ENCODE measurements at regions not wholly inside any gene's neighbourhood (a gene's known extent, or its start where the extent isn't known, plus 50 kb on each side); places are given as distances from the start of the nearest gene placed in this dataset.

DNA sequence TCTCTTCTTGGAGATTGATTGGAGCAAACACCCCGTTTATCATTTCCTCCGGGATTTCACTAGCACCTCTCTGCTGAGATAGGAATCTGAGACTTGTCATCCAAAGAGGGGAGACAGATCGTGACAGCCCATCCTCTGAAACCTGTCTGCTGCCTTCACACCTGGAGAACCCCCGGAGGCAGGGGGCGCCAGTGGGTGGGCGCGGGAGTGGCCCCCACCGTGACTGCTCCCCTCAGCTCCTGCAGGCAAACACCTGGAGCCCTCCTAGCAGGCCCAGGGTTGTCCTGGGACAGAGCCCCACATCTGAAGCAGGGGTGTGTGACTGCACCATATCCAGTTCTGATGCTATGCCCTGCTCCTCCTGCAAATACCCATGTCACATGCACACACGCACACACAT is 209.5 kb upstream of the POU3F1 start:
- DNase-seq (ENCODE audit: low read depth): no peak

DNA sequence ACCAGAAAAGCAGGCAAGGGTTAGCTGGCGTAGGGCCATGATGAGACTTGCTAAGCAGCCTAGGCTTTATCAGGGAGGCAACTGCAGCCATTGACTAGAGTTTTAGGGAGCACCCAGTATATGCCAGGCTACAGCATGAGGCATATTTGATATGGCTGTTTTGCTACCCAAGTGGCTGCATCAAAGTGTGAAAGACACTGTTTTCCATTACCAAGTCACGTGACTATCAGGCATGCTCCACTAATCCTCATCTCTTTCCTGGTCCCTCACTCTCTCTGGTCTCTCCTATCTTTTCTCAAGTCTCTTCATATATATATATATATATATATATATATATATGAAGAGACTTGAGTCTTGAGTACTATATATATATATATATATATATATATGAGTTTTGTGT is 206.7 kb upstream of the POU3F1 start:
- no peak for DNase-seq (ENCODE audit: low read depth)

DNA sequence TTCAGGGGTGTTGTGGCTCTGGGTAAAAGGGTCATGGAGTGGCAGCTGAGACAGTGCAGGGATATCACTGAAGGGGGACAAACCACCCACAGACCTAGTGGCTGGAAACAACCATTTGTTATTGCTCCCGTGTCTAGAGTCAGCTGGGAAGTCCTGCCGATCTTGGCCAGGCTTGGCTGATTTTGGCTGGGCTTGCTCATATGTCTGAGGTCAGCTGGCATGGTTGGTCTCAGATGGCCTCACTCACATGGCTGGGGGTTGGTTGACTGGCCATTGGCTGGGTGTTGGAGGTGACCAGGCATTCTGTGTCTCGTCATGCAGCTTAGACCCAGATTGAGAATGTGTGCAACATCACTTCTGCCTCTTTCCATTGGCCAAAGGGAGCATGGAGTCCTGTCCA is 203.8 kb upstream of the POU3F1 start:
- DNase-seq (ENCODE audit: low read depth): no peak

DNA sequence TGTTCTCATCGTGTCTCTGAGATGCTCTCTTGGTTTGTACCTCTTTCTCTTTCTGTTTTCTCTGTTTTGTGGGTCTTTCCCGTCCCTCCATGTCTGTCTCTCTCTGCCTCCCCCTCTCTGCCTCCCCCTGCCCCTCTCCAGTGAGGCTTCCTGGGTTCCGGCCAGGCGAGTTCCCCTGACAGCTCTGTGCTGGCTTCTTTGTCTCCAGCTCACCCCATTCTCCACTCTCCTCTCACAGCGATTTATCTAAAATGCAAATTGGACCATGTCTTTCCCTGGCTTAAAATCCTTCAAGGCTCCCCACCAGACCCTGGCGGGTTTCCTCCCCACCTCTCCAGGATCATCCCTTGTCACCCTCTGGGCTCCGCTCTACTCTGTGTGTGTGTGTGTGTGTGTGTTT is 202.4 kb upstream of the POU3F1 start:
- no peak for DNase-seq (ENCODE audit: low read depth)

DNA sequence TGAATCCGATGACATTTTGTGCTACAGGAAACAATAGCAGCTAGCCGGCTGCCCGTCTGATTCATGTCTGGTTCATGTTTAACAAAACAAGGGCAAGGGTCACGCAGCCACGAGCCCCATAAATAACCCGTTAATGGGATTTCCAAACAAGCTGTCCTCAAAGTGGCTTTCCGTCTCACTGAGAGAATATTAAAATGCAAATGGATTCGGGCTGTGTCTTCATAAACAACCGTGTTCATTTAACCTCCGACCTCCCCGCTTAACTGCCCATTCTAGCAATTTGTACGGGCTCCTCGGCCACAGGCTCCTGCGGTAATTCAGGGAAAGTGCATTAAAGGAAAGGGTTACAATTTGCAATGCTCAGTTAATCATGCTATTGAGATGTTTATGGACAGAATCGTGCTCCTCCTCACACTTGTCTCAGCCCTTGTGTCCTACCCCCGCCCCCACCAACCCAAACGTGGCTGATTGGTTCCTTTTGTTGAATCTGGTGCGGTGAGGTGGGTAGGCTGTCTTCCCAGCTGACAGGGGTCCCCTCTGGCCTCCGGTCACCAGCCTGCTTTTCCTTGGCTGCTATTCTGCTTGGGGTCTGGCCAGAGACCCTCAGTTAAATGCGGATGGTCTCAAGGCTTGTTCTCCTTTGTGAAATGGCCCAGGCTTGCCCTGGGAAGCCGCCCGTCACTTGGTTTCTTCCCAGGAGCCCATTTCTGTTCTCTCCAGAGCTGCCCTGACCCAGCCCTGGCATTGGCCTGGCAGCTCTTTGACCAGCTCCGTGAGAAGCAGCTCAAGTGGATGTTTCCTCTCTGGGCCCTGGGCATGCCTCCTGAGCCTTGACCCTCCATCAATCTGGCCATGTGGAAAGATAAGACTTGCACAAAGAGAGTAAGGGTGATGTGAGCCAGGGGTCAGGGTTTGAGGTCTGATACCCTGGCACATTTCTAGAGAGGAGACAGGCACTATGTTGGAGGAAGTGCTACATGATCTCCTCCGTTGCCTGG is 200.7 kb upstream of the POU3F1 start:
- no peak for DNase-seq (ENCODE audit: low read depth)

DNA sequence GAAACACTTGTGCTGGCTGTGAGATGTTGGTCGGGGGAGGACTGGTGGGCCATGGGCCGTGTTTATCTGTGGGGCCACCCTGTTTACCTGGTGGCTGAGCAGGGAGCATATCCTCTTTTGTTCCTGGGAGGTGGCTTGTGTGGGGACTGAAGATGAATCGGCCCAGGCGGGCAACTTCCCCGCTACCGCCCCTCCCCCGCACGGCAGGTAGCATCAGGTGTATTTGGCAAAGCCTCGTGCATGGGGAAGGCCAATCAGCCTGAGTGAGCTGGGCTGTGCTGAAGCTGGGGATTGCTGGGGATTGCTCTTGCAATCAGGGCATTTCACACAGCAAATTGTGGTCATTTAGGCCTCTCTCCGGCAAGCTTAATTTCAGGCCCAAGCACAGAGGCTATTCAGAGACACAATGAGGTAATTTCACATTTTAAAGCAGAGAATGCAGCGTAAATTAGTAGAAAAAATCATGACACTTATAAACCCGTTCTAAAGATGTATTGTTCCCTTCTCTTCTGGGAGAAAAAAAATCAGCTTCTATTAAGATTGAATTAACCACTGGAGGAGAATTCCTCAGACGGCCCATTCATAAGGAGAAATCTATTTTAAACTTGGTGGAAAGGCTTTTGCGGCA is 197.7 kb upstream of the POU3F1 start:
- no peak for DNase-seq (ENCODE audit: low read depth)

DNA sequence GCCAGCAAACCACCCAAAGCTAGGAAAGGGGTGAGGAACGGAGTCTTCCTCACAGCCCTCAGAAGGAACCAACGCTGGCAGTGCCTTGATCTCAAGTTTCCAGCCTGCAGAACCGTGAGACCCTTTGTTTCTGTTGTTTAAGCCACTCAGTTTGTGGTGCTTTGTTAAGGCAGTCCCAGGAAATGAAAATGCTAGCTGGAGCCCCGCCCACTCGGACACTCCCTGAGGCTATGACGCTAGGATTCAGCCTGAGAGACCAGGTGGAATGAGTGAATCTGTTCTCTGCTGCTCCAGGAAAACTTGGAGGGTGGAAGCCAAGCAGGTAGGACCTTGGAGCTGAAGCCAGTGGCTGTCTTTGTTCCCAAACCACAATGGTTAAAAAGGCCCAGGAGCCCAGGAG is 196.5 kb upstream of the POU3F1 start:
- no peak for DNase-seq (ENCODE audit: low read depth)

DNA sequence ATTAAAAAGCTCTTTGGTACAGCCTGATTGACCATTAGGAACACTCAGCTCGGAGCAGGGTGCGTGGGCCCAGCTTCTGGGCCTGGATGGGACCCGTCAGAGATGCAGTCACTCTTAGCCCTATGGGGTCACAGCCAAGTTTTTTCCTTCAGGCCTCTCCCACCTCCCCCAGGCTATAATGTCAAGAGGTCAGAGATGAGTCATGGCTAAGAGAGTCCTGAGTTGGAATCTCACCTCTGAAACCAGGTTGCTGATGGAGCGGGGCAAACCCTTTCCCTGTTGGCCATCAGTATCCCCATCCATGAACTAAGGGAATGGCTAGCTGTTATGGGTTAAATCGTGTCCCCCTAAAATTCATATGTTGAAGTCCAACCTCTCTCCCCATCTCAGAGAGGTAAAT is 195.9 kb upstream of the POU3F1 start:
- DNase-seq (ENCODE audit: low read depth): no peak

DNA sequence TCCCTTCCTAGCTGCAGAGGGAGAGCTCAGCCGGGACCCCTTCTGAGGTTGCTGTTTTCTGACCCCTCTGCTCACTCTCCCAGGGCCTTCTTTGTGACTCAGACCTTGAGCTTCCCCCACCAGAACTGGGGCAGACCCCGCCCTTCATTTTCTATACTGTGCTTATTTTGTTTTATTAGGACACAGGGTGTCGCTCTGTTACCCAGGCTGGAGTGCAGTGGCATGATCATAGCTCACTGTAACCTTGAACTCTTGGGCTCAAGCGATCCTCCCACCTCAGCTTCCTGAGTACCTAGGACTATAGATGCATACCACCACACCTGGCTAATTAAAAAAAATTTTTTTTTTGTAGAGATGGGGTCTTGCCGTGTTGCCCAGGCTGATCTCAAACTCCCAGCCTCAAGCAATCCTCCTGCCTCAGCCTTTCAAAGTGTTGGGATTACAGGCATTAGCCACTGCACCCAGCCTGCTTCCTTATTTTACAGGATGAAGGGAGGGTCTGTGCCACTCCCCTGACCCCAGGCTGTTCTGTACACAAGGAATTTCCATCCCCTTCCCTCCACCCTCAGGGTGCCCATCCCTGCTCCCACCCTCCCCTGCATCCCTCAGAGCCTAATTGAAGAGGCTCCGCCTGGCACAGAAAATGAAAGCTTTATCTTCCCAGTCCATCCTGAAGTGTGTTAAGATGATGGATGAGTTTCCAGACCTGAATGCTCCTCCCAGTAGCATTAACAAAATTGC is 195.2 kb upstream of the POU3F1 start:
- no peak for DNase-seq (ENCODE audit: low read depth)

DNA sequence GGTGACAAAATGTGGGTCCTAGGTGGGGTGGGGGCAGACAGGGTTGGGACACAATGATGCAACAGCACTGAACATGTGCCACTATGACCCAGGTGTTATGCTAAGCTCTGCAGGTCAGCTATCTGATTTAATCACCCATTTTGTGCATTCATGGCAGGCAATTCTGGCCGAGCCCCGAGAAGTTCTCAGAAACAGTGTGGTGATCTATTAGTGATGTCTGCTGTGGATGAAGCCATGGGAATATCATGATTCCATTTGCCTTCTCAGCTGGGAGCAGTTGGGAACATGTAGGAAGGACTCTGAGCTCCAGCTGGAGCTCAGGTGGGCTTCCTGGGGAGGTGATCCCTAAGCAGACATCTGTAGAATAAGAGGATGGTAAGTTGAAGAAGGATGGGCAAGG is 194.0 kb upstream of the POU3F1 start:
- DNase-seq (ENCODE audit: low read depth): no peak

DNA sequence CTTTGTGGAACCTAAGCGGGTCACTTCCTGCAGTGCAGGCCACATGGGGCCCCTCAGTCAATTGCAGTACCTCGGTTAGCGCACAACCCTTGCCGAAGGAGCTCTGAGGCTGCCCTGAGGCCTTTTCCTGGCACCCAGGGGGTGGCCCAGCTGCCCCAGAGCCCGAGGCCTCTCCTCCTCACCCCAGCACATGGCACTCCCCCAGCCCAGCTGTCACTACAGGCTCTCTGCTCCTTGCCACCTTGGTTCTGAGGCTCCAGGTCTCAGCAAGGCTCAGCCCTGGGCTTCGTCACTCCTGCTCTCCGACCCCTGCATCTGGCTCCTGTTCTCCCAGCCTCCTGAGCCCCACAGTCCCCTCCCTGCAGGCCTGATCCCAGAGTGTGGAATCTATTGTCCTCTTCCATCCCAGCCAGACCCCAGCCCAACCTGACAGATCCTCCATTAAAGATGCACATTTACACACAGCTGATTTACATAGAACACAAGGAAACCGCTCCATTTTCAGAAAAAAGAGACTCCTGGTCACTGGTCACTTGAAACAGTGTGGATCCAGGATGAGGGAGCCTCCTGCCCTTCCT is 192.8 kb upstream of the POU3F1 start:
- DNase-seq (ENCODE audit: low read depth): no peak

DNA sequence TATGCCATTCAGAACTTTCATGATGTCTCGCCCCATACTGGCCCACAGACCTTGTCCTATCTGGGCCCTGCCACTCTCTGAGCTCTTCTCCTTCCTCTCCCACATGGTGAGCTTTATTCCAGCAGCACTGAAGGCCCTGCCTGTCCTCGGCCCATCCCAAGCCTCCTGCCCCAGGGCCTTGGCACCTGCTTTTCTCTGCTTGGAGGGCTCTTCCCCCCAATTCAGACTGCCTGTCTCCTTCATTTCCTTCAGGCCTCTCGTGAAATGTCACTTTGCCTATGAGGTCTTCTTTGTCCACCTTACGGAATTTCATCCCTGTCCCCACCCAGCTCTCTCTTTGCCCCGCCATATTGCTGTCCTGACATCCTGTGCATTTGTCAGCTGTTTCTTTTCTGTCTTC is 191.7 kb upstream of the POU3F1 start:
- DNase-seq (ENCODE audit: low read depth): no peak

DNA sequence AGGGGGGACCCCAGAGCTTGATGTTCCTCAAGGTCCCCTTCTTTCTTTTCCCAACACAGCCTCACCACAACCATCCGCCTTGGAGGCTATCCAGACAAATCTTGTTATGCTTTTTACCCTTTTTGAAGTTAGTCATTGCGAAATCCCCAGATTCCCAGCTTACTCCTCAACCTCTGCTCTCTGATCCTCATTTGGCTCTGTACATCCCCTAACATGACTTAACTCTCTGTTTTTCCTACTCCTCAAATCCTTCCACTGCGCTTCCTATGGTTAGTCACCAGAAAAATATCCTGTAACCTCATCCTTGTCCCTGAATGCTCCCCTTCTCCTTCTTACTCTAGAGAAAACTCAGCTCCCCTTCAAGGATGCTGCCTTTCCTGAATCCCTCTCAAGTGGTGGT is 189.1 kb upstream of the POU3F1 start:
- no peak for DNase-seq (ENCODE audit: low read depth)

DNA sequence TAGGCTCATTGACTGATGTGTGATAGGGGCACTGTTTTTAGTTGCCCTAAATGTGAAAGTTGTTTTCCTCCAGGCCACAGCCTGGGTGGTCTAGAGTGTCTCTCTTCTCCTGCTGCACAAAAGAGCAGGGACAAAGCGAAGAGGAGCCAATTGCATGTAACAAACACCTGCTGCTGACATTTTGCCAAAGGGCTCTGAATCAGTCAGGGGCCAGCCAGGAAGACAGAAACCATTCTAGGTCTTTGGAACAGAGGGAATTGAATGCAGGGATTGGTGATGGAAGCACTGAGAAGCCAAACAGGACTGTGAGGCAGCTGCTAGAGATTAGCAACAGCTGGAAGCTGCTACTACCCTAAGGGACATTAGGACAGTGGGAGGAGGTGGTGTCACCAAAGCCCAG is 185.3 kb upstream of the POU3F1 start:
- DNase-seq (ENCODE audit: low read depth): no peak

DNA sequence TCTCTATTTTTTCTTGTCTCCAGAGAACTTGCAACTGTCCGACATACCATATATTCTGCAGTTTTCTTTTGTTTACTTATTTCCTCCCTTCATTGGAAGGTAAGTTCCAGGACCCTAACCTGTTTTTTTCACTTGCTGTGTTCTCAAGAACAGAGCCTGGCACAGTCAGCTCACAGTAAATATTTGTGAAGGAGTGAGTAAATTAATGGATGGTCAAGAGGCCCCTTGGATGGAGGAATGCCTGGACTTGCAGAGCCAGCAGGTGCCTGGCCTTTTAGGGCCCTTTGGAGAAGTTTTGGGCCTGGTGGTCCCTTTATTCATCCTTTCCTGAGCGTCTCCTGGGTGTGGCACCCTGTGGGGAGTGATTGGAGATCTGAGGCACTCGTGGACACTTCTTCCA is 182.1 kb upstream of the POU3F1 start:
- DNase-seq (ENCODE audit: low read depth): no peak

DNA sequence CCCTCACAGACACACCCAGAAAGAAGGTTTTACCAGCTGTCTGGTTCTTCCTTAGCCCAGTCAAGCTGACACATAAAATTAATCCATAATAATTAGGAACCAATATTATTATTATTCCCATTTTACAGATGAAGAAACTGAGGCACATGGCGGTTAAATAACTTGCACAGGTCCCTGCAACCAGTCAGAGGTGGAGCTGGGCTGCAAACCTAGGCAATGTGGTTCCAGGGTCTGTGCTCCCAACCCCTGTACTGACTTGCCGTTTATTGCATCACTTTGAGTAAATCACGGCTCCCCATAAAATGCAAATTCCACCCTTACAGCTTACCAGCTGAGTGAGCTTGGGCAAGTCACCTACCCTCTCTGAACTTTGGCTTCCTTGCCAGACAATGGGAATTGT is 179.2 kb upstream of the POU3F1 start:
- DNase-seq (ENCODE audit: low read depth): no peak

DNA sequence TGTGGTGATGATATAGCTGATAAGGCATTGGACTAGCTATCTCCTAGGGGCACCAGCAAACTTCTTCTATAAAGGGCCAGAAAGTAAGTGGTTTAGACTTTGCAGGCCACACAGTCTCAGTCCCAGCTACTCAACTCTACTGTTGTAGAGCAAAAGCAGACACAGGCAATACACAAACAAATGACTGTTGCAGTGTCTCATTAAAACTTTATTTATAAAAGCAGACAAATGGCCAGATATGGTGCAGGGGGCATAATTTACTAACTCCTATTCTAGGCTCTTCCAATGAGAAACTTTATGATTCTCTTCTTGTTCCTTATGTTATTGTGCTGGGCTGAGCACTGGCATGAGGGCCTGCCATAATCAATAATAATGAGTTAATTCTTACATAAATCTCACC is 176.8 kb upstream of the POU3F1 start:
- DNase-seq (ENCODE audit: low read depth): no peak

DNA sequence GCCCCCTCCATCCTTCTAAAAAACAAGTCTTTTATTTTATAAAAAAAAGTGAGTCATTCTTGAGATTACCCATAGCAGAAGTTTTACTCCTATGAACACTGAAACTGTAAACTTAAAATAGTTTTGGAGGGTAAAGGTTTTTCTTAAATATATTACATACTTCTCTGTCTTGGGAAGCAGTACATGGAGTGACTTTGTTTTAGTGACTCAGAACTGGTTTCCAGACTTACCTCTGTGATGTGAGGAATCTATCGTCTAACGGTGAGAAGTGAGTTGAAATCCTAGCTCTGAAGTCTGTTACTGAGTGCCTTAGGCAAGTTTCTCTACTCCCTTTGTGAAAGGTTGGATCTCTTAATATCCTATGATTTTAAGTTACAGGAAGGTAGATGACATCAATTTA is 176.3 kb upstream of the POU3F1 start:
- no peak for DNase-seq (ENCODE audit: low read depth)

DNA sequence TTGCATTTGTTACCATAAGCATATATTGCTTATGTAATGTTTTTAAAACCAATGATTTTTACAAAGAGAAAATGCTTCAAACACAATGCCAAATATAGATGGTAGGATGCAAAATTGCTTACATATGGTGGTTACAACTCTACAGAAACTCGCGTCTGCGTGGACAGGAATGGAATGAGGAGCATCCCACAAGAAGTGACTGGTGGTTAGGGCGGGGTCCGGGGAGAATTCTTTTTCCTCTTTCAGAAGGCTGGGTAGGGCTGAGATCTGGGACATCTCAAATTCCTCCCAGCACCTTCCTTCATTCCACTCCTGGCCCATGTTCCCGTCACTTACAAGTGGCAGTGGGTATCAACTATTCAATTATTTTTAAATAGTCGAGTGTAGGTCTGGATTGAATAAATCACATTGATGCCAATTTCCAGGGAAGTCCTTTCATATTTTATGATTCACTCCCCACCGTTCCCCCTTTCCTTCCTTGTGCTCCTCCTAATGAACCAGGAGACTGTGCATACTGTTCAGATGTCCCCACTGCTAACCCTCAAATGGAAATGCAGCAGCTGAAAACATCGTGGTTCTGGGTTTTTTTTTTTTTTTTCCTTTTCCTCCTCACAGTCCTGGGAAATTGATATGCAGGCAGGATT is 174.5 kb upstream of the POU3F1 start:
- no peak for DNase-seq (ENCODE audit: low read depth)

DNA sequence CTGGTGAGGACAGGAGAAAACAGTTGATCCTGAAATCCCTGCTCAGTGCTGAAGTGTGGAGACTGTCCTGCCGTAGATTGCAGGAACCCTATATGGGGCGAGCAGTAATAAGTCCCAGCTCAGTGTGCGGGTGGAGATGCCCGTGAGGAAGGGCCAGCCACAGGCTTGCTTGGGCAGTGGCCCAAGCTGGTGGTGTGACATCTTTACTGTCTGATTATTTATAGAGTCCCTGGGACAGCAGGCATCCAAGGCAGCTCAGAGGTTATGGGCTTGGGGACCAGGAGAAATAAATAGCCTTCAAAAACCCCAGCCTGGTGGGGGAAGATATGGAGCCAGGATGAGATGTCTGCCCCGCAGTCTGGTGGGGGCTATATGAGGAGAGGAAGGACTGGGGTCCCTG is 170.7 kb upstream of the POU3F1 start:
- no peak for DNase-seq (ENCODE audit: low read depth)

DNA sequence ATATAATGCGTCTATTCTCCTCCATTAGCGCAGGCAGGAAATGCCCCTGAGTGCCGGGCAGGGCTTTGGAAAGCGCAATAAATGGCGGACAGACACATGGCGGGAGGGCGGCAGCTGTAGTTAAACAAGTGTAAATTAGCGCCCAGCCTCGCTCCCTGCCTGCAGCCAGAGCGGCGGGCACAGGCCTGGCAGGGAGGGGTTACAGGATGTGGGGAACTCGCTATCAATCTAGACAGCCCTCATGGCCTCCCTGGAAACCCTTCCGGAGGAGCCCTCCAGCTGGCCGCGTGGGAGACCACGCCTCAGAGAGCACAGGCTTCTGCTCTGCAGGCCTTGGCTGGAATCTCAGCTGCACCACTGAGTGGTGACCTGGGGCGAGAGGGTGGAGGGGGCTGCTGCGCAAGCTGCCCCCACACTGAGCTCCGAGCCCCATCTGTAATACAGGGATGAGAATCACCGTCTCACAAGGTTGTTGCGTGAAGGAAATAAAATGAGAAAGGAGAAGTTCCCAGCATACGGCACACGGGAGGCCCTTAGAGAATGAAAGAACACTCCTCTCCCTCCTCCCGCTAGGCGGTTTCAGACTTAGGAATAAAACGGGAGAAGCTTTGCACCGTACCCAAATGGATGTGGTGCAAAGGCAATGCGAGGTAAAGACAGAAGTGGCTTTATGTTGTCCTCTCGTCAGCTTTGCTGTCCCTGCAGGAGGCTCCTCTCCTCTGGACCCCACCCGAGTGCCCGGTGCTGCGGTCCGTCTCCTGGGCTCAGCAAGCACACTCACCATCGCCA is 167.2 kb upstream of the POU3F1 start:
- DNase-seq (ENCODE audit: low read depth): no peak

DNA sequence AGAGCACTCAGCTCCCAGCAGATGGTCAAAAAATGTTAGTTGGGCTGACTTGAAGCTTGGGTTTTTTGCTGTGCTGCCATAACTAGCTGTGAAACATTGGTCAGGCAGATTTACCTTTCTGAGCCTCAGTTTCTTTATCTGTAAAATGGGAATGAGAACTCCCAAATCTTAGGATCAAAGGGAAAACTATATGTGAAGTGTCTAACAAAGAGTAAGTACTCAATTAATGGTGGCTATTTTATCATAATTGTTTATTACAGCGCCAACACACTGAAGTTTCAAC is 164.2 kb upstream of the POU3F1 start:
- no peak for DNase-seq (ENCODE audit: low read depth)
